HG03064 (cell line): ENCODE measurements at regions not wholly inside any gene's neighbourhood (a gene's known extent, or its start where the extent isn't known, plus 50 kb on each side); places are given as distances from the start of the nearest gene placed in this dataset.
A peak's percentile ranks its signal among the peaks of the same experiment; 100 is the strongest.

Experiments
- ATAC-seq: cut with Tn5 transposase; IDR thresholded peaks from one replicate; pipeline ENCODE4 v1.9.1; 2021; ENCODE audit warnings: low read depth; ENCODE audit not compliant: unreplicated experiment

DNA sequence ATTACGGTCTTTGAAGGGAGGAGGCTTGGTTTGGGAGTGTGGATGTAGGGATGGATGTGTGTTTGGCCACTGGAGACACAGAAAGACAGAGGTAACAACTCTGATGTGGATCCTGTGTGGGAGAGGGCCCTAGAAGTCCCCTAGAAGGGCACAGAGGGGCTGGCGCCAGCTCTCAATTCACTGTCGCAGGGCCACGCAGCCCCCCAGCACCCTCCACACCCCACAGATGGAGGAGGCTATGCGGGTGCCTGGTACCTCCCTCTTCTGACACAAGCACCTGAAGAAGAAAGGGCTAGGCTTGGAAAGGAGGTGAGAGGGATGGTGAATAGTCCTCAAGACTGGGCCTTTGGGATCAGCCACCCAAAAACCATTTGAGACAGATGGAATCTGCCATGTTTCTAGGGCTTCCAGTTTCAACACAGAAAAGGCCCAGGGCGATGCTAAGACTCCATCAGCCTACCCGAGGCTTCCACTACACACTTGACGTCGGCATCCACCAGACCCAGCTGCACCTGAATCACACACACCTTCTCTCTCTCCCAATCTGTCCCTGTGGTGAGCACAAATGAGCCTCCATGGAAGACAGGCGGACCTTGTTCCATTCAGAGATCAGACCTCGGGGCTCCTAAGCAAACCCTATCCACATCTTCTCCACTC lies 413.5 kb upstream of the HS6ST1 start:
- no peak for ATAC-seq

DNA sequence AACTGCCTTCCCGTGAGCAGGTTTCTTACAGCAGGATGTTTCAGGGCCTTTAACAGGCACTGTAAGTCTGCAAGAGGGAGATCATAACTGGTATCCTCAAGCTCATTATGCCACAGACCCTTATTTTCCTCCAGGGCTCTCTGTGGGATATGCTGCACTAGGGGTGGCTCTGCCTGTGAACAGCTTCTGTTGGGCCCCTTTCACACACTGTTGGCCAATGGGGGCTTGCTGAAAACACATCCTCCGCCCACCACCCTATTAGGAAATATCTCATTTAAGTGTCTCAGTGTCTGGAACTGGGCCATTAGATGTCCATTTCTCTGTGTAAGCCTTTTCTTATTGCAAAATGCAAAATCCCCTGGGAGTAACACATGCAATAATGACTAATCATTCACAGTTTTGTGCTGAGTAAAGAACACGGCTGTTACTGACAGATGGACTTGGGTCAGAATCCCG lies 414.3 kb upstream of the HS6ST1 start:
- no peak for ATAC-seq

DNA sequence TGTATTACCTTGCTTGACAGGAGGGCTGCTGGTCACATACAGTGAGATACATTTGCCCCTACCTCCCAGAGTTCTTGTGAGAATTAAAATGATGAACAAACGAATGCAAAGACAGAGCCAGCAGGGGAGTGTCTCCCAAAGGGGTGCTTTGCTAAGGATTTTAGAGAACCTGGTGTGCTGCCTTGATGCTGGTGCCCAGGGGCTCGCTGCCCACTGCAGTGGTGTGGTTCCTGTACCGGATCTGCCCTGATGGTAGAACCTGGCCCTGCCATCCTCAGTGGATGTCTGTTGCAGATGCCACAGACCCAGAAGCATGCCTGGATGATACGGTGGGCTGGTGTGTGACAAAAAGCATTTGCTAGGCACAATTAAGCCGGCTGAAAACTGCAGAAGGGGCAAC lies 414.8 kb upstream of the HS6ST1 start:
- no peak for ATAC-seq

DNA sequence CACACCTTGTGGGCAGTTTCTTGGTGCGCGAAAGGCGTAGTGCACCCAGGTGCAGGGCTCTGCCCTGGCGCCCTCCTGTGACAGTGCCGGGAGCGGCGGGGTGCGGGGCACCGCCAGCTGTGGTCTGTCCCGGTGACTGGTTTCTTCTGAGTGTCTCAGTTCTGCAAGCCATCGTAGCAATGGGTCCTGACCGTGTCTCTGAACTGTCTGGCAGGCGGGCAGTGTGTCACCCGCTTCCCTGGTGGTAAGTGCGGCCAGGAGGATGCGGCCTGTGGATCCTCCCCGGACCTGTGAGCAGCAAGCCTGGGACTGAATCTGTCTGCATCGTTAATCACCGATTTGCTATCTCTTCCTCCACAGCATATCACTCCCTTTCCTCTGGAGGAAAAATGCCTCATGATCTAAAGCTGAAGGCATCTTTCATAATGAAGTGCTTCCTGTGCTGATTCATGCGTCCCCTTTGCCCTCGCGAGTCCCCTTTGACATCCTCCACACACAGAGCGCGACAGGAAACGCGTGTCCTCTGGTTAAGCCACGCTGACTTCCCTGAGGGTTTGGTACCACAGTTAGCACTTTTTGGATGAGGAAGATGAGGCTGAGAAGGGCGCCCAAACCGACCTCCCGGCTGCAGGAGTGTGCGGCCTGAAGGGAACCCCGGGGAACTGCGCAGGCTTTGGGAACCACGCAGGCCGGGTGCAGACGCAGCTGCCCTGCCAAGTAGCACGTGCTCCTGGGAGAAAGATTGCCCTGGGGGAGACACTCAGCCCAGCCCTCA lies 416.0 kb upstream of the HS6ST1 start:
- ATAC-seq: peak; percentile 68

DNA sequence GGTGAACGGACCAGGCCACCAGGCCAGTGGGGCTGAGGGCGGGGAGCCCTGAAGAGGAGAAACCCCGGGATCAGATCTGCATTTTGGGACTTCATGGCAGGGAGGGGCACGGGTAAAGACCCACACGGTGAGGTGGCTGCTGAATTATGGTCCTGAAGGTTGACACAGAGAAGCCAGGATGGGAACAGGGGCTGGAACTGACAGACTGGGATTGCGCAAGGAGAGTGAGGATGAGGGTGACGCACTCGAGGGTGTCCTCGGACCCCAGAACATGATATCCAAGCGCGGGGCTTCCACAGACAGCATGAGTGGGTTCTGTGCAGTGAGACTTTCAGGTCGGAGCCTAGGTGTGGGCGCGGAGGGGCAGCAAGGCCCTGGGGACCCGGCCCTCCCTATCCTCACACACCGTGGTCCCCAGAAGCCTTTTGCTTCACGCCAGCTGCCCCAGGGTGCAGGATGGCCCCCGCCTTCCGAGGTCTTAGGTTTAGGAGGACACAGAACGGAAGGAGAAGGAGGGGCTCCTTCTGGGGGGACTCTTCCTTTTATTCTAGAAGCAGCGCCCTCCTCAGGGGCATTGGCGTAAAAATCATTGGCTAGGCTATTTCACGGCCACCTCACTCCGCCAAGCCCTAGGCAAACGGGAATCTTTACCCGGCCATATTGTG lies 416.8 kb upstream of the HS6ST1 start:
- ATAC-seq: no peak

DNA sequence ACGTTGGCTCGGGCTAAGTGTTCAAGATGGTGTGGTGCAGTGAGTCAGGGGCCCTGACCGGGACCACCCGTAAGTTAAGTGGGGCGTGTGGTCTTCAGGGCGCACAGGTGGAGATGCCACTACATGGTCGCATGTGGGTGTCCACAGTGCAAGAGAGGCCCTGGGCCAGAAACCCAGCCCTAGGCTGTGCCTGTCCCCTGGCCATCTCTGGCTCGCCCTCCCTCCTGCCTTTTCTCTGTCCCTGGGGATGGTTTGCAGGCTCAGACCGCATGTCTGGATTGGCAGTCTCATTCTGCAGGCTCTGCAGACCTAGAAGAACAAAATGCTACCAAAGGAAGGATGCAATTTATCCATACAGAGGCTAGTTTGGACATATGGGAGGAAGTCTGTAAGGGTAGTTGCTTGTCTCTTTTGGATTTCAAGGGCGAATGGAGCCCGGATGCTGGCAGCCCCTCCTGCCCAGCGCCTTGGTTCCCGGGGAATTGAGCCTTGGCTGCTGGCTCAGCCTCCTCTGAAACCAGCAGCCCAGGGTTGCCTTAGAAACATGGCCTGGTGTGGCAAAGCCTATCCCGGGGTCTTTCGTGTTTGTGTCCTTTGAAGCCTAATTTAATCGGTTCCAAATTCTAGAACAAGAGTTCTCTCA lies 417.5 kb upstream of the HS6ST1 start:
- no peak for ATAC-seq

DNA sequence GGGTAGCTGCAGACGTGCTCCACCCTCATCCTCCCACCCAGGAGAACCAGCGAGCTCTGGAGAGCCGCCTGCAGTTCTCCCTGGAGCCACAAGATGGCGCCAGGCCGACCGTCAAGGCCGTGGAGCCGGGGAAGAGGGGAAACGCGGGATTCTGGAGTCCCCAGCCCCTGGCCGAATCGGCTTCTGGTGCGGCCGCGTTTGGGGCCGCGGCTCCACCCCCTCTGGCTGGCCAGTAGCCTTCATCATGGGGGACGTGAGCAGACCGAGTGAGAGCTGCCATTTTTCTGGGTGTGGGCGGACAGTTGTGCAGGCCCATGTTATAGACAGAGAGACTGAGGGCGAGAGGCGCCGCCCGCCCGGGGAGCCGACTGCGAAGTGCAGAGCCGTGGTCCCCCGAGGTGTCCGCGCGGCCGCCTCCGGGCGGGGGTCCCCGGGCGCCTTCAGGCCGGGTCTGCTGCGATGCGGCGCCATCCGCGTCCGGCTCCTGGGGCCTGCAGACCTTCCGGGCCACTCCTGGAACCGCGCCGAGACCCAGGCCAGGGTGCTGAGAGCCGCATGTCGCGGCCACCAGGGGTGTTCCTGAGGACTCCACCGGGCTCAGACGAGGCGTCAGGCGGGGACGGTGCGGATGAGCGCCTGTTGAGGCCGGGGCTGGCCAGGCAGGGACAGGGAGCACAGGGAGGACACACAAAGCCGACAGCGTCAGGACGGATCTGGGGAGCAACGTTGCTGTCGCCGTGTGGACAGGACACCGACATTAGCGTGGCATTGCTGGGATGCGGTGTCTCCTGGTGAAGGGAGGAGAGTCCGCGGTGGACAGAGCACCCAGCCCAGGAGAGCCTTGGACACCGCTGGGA lies 418.2 kb upstream of the HS6ST1 start:
- ATAC-seq: no peak

DNA sequence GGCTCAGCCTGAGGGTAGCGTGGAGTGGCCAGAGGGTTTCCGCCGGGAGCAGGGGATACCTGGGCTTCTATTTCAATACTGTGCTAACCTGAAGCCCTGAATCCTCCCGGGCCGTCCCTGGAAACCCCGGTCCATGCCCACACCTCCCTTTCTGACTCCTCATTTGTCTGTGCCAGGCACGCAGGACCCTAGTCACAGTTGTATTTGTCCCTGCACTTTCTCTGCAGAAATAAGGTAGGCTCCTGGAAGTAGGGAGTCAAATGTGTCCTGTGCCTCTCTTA lies 418.8 kb upstream of the HS6ST1 start:
- no peak for ATAC-seq

DNA sequence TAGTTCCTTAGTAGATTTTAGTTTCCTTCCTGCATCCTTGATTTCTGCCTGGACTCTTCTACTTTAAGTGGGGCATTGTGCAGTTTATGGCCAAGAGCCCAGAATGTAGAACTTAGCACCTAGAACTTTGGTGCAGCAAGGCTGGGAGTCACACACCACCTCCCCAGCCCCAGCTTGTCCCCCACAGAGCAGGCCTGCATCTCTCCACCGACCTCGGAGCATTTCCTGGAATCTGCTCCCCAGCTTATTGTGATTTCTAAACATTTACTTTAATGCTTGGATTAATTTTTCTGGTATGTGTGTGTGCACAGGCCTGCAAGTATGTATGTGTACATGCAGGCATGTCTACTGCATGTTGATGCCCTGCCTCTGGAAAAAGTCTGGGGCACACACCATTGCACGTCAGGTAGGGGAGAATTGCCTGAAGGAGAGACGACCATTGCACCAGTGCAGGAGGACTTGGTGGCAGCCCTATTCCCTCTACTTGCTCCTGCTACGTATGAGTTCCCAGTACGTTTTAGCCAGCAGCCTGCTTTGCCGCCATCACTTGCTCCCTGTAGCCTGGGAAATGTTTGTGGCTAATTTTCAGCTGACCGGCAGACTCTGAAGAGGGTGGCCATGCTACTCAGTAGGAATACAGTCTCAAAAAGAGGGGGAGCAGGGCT lies 419.9 kb upstream of the HS6ST1 start:
- ATAC-seq: no peak

DNA sequence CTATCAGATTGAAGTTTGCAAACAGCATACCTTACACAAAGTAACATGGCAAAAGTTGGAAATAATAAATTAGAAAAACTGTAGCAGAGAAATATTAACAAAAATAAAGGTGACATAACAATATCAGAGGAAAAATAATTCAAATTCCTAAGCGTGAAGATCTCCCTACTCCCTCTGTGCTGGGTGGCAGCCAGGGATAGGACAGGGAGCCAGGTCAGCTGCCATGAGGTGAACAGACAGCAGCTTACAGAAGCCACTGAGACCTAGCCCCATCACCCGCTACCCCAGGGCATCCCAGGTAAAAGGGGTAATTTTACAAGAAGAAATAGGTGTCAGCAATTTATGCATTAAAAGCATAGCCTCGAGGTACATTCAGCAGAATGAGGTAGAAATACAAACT lies 423.8 kb upstream of the HS6ST1 start:
- ATAC-seq: no peak

DNA sequence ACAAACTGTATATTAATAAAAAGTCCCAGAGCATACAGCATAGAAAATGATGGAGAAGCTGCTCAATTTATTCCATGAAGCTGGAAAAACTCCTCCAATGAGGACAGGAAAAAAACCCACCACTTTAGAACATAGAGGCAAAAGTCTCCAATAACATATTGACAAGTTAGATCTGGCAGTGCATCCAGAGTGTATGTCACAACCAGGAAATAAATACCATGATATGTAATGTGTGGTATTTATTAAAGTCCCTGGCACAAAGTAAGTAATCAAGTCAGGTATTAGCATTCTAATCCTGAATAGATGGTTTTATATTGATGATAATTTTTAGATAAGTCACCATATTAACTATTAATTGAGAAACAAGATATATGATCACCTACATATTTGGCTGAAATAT lies 427.3 kb upstream of the HS6ST1 start:
- no peak for ATAC-seq

DNA sequence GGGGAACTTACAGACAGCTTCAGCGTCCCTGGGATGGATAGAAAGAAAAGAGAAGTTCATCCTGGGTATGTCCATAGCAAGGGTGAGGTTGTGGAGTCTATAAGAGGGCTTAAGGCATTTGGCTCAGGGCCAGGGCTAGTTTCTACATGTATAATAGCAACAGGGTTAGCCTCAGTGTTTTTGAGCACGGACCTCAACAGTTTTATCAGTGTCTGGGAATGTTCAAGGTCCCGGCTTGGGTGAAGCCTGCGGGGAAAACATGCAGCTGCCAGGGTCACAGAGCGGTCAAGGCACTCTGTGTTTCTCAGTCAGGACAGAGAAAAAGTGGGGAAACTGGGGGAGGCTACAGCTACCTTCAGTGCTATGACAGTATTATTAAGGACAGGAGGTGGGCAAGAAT lies 427.7 kb upstream of the HS6ST1 start:
- no peak for ATAC-seq

DNA sequence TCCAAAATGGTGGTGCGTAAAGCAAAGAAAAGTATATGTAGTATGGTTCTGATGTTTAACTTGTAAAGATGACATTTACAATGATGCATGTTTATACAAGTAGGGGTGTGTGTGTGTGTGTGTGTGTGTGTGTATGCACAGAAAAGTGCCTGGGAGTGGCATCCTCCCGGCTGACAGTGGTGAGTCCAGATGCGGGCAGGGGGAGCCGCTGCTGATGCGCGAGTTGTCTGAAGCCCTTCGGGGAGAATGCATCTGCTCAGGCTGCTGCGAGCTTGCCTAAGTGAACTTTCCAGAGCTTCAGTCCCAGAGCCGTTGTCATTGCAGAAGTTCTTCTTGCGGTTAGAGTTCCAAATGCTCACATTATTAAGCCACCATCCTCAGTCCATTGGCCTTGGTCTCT lies 429.7 kb upstream of the HS6ST1 start:
- ATAC-seq: no peak

DNA sequence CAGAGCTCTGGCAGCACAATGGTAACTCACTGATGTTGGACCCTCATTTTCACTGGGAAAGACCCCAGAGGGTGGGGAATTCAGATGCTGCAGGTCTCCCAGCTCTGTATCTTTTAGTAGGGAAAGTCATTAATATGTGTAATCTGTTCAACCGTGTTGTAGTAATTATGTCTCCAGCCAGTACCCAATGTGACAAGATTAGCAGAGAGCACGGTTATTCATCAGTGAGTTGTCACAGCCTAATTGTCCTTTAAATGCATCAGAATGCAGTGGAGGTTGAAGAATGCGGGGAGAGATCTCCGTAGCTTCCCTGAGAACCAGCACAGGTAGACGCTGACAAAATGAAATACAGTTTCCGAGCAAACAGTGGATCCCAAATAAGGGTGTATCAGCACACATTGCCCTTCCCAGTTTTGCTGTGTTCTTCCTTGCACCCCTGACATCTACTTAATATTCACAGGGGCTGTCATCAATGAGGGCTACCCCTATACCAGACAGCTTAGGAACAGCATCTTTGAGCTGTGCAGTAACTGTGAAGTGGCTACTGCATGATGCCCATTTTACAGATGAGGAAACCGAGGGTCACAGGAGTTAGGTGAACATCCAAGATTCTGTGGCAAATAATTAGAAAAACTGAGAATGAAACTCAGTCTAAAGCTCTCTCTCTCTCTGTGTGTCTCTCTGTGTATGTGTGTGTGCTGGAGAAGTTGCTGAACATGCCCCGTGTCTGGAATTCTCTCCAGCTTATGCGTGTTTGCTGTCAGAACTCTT lies 430.4 kb upstream of the HS6ST1 start:
- ATAC-seq: no peak

DNA sequence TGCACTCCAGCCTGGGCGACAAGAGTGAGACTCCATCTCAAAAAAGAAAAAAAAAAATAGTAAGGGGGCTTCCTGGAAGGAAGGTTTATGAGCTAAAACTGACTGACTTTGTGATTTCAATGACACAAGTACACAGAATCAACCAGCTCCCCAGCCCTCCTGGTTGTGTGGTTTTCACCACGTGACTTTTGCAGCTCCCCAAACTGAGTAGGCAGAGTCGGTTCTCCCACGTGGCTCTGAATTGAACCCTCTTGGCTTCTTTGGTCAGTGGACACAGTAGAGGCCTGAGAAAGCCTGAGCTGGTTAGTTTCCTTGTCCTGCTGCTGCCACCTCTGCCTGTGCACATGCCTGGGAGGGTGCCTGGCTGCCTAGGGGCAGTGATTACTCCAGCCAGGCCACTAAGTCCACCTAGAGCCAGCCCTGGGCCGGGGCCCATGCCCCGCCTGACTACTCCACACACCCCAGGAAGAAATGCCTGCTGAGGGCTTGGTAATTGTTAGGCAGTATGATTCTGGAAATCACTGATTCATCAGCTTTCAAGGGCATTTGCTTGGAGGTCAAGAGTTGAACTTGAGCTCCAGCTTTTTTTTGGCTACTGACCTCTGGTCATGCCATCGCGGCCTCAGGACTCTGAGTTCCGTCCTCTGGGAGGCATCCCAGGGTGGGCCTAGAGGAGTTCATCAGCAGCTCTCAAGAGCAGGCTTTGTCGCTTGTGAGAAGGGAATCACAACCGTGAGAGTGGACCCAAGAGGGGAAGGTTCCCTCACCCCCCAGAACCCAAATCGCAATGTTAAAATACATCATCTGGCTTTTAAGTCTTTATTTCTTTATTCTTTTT lies 431.9 kb upstream of the HS6ST1 start:
- no peak for ATAC-seq

DNA sequence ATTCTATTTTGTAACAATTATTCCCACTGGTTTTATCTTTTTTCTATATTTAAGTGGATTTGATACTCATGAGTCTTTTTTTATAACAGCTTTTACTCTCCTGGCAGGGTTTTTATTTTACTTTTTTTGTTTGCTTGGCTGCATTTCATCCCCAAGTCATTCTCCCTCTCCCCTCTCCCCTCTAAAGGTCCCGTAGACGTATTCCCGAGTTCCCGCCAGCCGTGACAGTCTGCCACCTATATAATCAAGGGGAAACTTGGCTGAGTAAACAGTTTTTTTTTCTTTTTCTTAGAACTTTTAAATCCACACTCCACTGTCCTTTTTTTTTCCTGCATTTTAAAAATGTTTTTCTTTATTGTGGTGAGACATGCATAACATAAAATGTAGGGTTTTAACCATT lies 433.1 kb upstream of the HS6ST1 start:
- no peak for ATAC-seq

DNA sequence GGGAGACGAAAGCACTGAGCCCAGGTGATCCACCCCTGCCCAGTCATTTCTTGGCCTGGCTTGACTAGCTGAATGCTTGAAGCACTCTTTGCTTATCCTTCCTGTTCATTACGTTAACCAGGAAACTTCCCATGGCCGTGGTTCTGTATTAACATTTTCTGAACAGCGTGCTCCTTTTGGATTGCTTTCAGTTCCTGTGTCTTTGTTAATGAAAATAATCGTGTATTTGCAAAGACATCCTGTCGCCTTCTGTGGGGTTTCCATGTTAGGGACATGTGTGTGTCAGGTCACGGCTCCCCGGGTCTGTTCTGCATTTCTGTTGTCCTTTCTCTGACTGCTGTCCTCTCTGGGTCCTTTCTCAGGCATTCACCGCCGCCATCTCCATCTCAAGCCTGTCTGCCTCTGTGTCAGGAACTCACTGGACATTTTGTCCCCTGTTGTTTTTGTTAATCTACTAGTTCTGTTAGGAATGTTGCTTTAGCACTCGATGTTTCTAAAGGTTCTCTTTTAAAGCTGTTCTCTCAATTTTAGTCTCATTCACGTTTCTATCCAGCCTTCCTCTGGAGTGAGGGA lies 434.1 kb upstream of the HS6ST1 start:
- ATAC-seq: no peak

DNA sequence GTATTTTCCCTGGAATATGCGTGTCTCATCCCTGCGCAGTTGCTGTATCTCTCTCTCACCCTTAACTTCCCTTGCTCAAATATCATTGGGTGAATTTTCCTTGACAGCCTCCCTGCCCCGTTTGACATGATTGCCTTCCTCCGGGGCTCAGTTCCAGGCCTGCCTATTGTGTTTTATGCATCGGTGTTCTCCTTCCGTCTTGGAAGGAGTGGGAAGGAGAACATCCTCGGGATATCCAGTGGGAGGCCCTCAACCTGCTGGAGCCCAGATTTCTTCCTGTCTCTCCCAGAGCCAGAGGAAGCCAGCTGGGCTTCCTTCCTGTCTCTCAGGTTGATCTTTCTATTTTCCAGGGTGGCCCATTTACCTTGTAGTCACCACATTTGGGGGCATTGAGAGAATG lies 434.7 kb upstream of the HS6ST1 start:
- no peak for ATAC-seq
